IMR-90 (cell line): ENCODE measurements at regions not wholly inside any gene's neighbourhood (a gene's known extent, or its start where the extent isn't known, plus 50 kb on each side); places are given as distances from the start of the nearest gene placed in this dataset.

Source experiments
- ATAC-seq: fragments of 200-7000 bp; cut with Tn5 transposase; 2 replicates; pipeline ENCODE4 v1.9.1; 2020; ENCODE audit warnings: low read depth, mild to moderate bottlenecking, moderate library complexity
- BruUV-seq: library from RNA; stranded (reverse); fragments of 400-500 nt; replicated peaks from 2 replicates; lab custom pipeline; 2021; lab: Mats Ljungman, UMichigan
- CTCF ChIA-PET: fragments of 300-600 bp; formaldehyde crosslinking; extraction: SDS; loops from one replicate; lab custom pipeline; 2021; ENCODE audit warnings: antibody characterized with exemption; lab: Yijun Ruan, JAX
- POLR2A ChIA-PET: fragments of 300-600 bp; sonication (Branson Sonifier 250); formaldehyde crosslinking; loops from one replicate; lab custom pipeline; 2022; ENCODE audit warnings: antibody characterized with exemption; ENCODE audit not compliant: unreplicated experiment; lab: Charles Lee
- DNase-seq: peaks from one replicate; pipeline ENCODE4 v3.0.0; 2013
- H2AFZ ChIP-seq: replicated peaks from 2 replicates; pipeline ENCODE3; 2013; ENCODE audit warnings: low read length, mild to moderate bottlenecking; ENCODE audit not compliant: poor library complexity
- H2AK5ac ChIP-seq: 2 replicates; pipeline ENCODE4 v1.6.1; 2013; ENCODE audit warnings: low read depth, low read length, inconsistent platforms
- H2AK9ac ChIP-seq: replicated peaks from 2 replicates; pipeline ENCODE3; 2013; ENCODE audit warnings: mild to moderate bottlenecking, low read depth, low read length, moderate library complexity; ENCODE audit not compliant: poor library complexity
- H2BK120ac ChIP-seq: 2 replicates; pipeline ENCODE4 v1.6.1; 2013; ENCODE audit warnings: low read depth, low read length, inconsistent platforms
- H2BK15ac ChIP-seq: 3 replicates; pipeline ENCODE4 v1.6.1; 2013; ENCODE audit warnings: low read depth, low read length, inconsistent platforms
- H2BK20ac ChIP-seq: 2 replicates; pipeline ENCODE4 v1.6.1; 2013; ENCODE audit warnings: low read depth, mild to moderate bottlenecking, inconsistent platforms, low read length, moderate library complexity
- H2BK5ac ChIP-seq: 2 replicates; pipeline ENCODE4 v1.6.1; 2013; ENCODE audit warnings: mild to moderate bottlenecking, low read depth, low read length, inconsistent platforms; ENCODE audit not compliant: poor library complexity, severe bottlenecking
- H3K14ac ChIP-seq: replicated peaks from 2 replicates; pipeline ENCODE4 v1.6.1; 2013; ENCODE audit warnings: low read depth, low read length, inconsistent platforms
- H3K18ac ChIP-seq: 2 replicates; pipeline ENCODE4 v1.6.1; 2013; ENCODE audit warnings: low read depth, low read length, control low read depth
- H3K23ac ChIP-seq: 2 replicates; pipeline ENCODE4 v1.6.1; 2013; ENCODE audit warnings: low read depth, low read length, inconsistent platforms
- H3K27ac ChIP-seq: 2 replicates; pipeline ENCODE4 v1.5.1; 2013; ENCODE audit warnings: mild to moderate bottlenecking, control low read depth, low read length; ENCODE audit not compliant: insufficient read depth
- H3K27me3 ChIP-seq: 2 replicates; pipeline ENCODE4 v1.6.1; 2013; ENCODE audit warnings: low read length; ENCODE audit not compliant: control insufficient read depth, insufficient read depth
- H3K36me3 ChIP-seq: 2 replicates; pipeline ENCODE4 v1.6.1; 2013; ENCODE audit warnings: low read length, mixed read lengths; ENCODE audit not compliant: control insufficient read depth, insufficient read depth
- H3K4ac ChIP-seq: 2 replicates; pipeline ENCODE4 v1.6.1; 2013; ENCODE audit warnings: low read depth, low read length, inconsistent platforms
- H3K4me1 ChIP-seq: 2 replicates; pipeline ENCODE4 v1.6.1; 2013; ENCODE audit warnings: low read length, mixed read lengths; ENCODE audit not compliant: control insufficient read depth, insufficient read depth
- H3K4me2 ChIP-seq: 2 replicates; pipeline ENCODE4 v1.6.1; 2013; ENCODE audit warnings: low read depth, mild to moderate bottlenecking, control low read depth, low read length, moderate library complexity
- H3K4me3 ChIP-seq: 2 replicates; pipeline ENCODE4 v1.5.1; 2013; ENCODE audit warnings: low read depth, mild to moderate bottlenecking, control low read depth, low read length, moderate library complexity; ENCODE audit not compliant: insufficient read depth
- H3K56ac ChIP-seq: 2 replicates; pipeline ENCODE4 v1.6.1; 2013; ENCODE audit warnings: low read length, inconsistent platforms; ENCODE audit not compliant: insufficient read depth; ENCODE audit errors: extremely low read depth
- H3K79me1 ChIP-seq, 2 experiments: 2 replicates each; pipeline ENCODE4 v1.6.1; 2013; ENCODE audit warnings: low read length in 2 of 2, inconsistent platforms in 1 of 2, low read depth in 1 of 2
- H3K9ac ChIP-seq: 2 replicates; pipeline ENCODE4 v1.6.1; 2013; ENCODE audit warnings: low read depth, low read length, control low read depth
- H3K9me1 ChIP-seq: 2 replicates; pipeline ENCODE4 v1.6.1; 2013; ENCODE audit warnings: low read length, inconsistent platforms; ENCODE audit not compliant: insufficient read depth
- H3K9me3 ChIP-seq: 2 replicates; pipeline ENCODE4 v1.6.1; 2013; ENCODE audit warnings: low read length; ENCODE audit not compliant: control insufficient read depth, insufficient read depth
- H4K20me1 ChIP-seq: 2 replicates; pipeline ENCODE4 v1.6.1; 2013; ENCODE audit warnings: low read length, inconsistent platforms; ENCODE audit not compliant: insufficient read depth
- H4K5ac ChIP-seq: 2 replicates; pipeline ENCODE4 v1.6.1; 2013; ENCODE audit warnings: mild to moderate bottlenecking, low read depth, low read length, control low read depth
- H4K8ac ChIP-seq, 2 experiments: 2 replicates each; pipeline ENCODE4 v1.6.1; 2013; ENCODE audit warnings: low read depth in 2 of 2, low read length in 2 of 2, control low read depth in 1 of 2, inconsistent platforms in 1 of 2
- H4K91ac ChIP-seq: 2 replicates; pipeline ENCODE4 v1.6.1; 2013; ENCODE audit warnings: low read depth, low read length, inconsistent platforms; ENCODE audit not compliant: insufficient read depth
- BHLHE40 ChIP-seq: fragments of 150-350 bp; IDR thresholded peaks from 2 replicates; pipeline ENCODE4 v1.6.1; 2016; ENCODE audit warnings: mild to moderate bottlenecking, low read depth, low read length
- CEBPB ChIP-seq: IDR thresholded peaks from 2 replicates; pipeline ENCODE4 v1.6.1; 2012; ENCODE audit warnings: low read depth, low read length, improper control_type of control experiment
- CHD1 ChIP-seq: IDR thresholded peaks from 2 replicates; pipeline ENCODE4 v1.6.1; 2012; ENCODE audit warnings: low read depth, low read length, improper control_type of control experiment
- CTCF ChIP-seq: conservative IDR thresholded peaks from 2 replicates; pipeline ENCODE4 v1.5.1; 2012; ENCODE audit warnings: mild to moderate bottlenecking, low read depth, low read length, improper control_type of control experiment
- ELK1 ChIP-seq: fragments of 150-350 bp; IDR thresholded peaks from 2 replicates; pipeline ENCODE4 v1.6.1; 2016; ENCODE audit warnings: low read depth, mild to moderate bottlenecking, low read length, moderate library complexity, borderline replicate concordance
- FOS ChIP-seq: fragments of 150-350 bp; IDR thresholded peaks from 2 replicates; pipeline ENCODE4 v1.6.1; 2016; ENCODE audit warnings: low read depth, low read length
- MXI1 ChIP-seq: IDR thresholded peaks from 2 replicates; pipeline ENCODE4 v1.6.1; 2012; ENCODE audit warnings: low read depth, mild to moderate bottlenecking, low read length, moderate library complexity, borderline replicate concordance
- POLR2A ChIP-seq: IDR thresholded peaks from 2 replicates; pipeline ENCODE4 v1.6.1; 2012; ENCODE audit warnings: mild to moderate bottlenecking, low read depth, low read length
- RAD21 ChIP-seq: IDR thresholded peaks from 2 replicates; pipeline ENCODE4 v1.6.1; 2012; ENCODE audit warnings: low read length, improper control_type of control experiment
- RCOR1 ChIP-seq: IDR thresholded peaks from 2 replicates; pipeline ENCODE4 v1.6.1; 2012; ENCODE audit warnings: mild to moderate bottlenecking, low read length, improper control_type of control experiment; ENCODE audit not compliant: insufficient replicate concordance
- SMC3 ChIP-seq: fragments of 150-350 bp; IDR thresholded peaks from 2 replicates; pipeline ENCODE4 v1.6.1; 2016; ENCODE audit warnings: low read depth, mild to moderate bottlenecking, antibody characterized with exemption, low read length, moderate library complexity
- USF2 ChIP-seq: fragments of 150-350 bp; IDR thresholded peaks from 2 replicates; pipeline ENCODE4 v1.6.1; 2017; ENCODE audit warnings: mild to moderate bottlenecking, antibody characterized with exemption, low read length, low read depth
- WGBS, 2 experiments: methylation state at CpG; one replicate each; pipeline versions ENCODE4 v1.1.5 to v1.1.7; 2013; ENCODE audit warnings: missing lambda C conversion rate in 2 of 2; ENCODE audit not compliant: insufficient read length in 1 of 2; ENCODE audit errors: extremely low coverage in 2 of 2; 5-methylcytosine and 5-hydroxymethylcytosine counted together
- dilution Hi-C: fragments of 300-500 bp; cut with HindIII; formaldehyde crosslinking; loops from one replicate; pipeline ENCODE4 v1.14.3; 2018; ENCODE audit warnings: low sequenced_read_pairs; ENCODE audit not compliant: unreplicated experiment
- in situ Hi-C: fragments of 300-500 bp; cut with MboI; formaldehyde crosslinking; loops from 3 replicates; pipeline ENCODE4 v1.14.3; 2019; ENCODE audit warnings: low sequenced_read_pairs, inconsistent platforms, mixed read lengths
- intact Hi-C: fragments of 100-400 bp; cut with micrococcal nuclease; formaldehyde crosslinking; loops from 2 replicates; pipeline ENCODE4 v1.10.0; 2022

- Histone ChIP-seq H2AK9ac (no peak overlapping the region), H3K9me3 (no peaks in the 10 kb centered on the region)
- dilution Hi-C loops: no loop called here
Measured at GRCh38 chr14:48274826-48275225, 599.4 kb upstream of the MDGA2 start.

More at GRCh38 chr14:48274826-48275225, 599.4 kb upstream of the MDGA2 start:
- TF ChIP-seq FOS (no peak), BHLHE40 (no peak), MXI1 (no peak), CHD1 (no peak), ELK1 (no peak), USF2 (no peak), CTCF (no peak), RAD21 (no peak), RCOR1 (no peak), SMC3 (no peak), CEBPB (no peak), POLR2A (no peak)
- Histone ChIP-seq H2AK5ac (no peak overlapping the region), H3K56ac (no peak overlapping the region), H3K27ac (no peak overlapping the region), H4K8ac (no peak overlapping the region), H3K9ac (no peak overlapping the region), H3K4ac (no peak overlapping the region), H4K20me1 (no peaks in the 10 kb centered on the region), H3K4me3 (no peak overlapping the region), H3K9me1 (no peaks in the 10 kb centered on the region), H3K18ac (no peak overlapping the region), H2BK15ac (no peak overlapping the region), H4K91ac (no peak overlapping the region), H3K36me3 (no peaks in the 10 kb centered on the region), H2AFZ (no peak overlapping the region), H3K14ac (no peak overlapping the region), H2BK20ac (no peak overlapping the region), H4K5ac (no peak overlapping the region), H3K4me2 (no peak overlapping the region), H2BK120ac (no peak overlapping the region), H2BK5ac (no peak overlapping the region), H3K79me1 (no peaks in the 10 kb centered on the region), H3K4me1 (no peaks in the 10 kb centered on the region), H3K23ac (no peak overlapping the region), H3K27me3 (no peaks in the 10 kb centered on the region)
- WGBS, 2 experiments: 58% methylated on average over 2 of the region's 3 CpGs; no CpG with 5 or more reads in 1 of the 2 experiments
- ChIA-PET CTCF (no interaction called here), POLR2A (no interaction called here)
- no peak for ATAC-seq
- no TSS peak for BruUV-seq
- intact Hi-C loops: no loop called here
- no peak for DNase-seq
- in situ Hi-C loops: no loop called here
